Lower lobe of right lung (tissue), 2 donors: ENCODE measurements at regions not wholly inside any gene's neighbourhood (a gene's known extent, or its start where the extent isn't known, plus 50 kb on each side); places are given as distances from the start of the nearest gene placed in this dataset.
A peak's percentile ranks its signal among the peaks of the same experiment; 100 is the strongest.

Source experiments
- ATAC-seq, 2 donors: fragments of 200-7000 bp; cut with Tn5 transposase; one replicate each; pipeline ENCODE4 v1.9.1; 2020 to 2022; ENCODE audit warnings: mild to moderate bottlenecking in 2 of 2, moderate library complexity in 2 of 2
- DNase-seq: peaks from one replicate; pipeline ENCODE4 v3.0.0-alpha.2; 2020
- H3K27ac ChIP-seq: fragments of 200-600 bp; one replicate; pipeline ENCODE4 v1.8.0; 2022
- H3K27me3 ChIP-seq: fragments of 200-600 bp; one replicate; pipeline ENCODE4 v1.8.0; 2022; ENCODE audit warnings: low read depth
- H3K36me3 ChIP-seq: fragments of 200-600 bp; one replicate; pipeline ENCODE4 v1.8.0; 2022; ENCODE audit warnings: mild to moderate bottlenecking
- H3K4me1 ChIP-seq: fragments of 200-600 bp; one replicate; pipeline ENCODE4 v1.8.0; 2022
- H3K4me3 ChIP-seq: fragments of 200-600 bp; one replicate; pipeline ENCODE4 v1.8.0; 2022; ENCODE audit warnings: mild to moderate bottlenecking
- H3K9me3 ChIP-seq: fragments of 200-600 bp; one replicate; pipeline ENCODE4 v1.8.0; 2022
- intact Hi-C: fragments of 100-400 bp; cut with DNase I; formaldehyde crosslinking; loops from one replicate; pipeline ENCODE4 v1.11.0; 2022
- TF ChIP-seq, protein P1 (sequence below): fragments of 200-600 bp; IDR thresholded peaks from one replicate; pipeline ENCODE4 v1.8.0; 2022; ENCODE audit warnings: antibody characterized with exemption, mild to moderate bottlenecking
- donor health status: DM: no; HTN: yes; CAD: no; lungs with severe emphysema.

DNA sequence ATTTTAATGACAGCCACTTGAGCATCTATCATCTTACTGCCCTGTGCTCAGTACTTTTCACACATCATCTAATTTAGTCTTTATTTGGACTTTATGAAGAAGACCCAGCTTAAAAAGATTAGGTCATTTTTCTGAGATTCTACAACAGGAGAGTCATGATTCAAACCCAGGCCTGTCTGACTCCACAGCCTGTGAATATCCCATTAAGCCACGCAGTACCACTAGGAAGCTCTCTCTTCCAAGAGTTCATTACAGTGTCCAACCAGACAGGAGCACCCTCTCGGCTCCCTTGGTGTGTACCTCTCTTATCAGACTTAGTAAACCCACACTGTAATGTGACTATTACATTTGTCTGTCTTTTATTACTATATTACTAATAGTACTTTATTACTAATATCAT is 332.8 kb downstream of the DHX15 start:
- Histone ChIP-seq H3K9me3 (no peaks in the 10 kb centered on the region), H3K36me3 (no peaks in the 10 kb centered on the region), H3K27me3 (no peaks in the 10 kb centered on the region), H3K4me3 (no peak overlapping the region), H3K4me1 (no peaks in the 10 kb centered on the region), H3K27ac (no peak overlapping the region)
- TF ChIP-seq, protein P1, sequence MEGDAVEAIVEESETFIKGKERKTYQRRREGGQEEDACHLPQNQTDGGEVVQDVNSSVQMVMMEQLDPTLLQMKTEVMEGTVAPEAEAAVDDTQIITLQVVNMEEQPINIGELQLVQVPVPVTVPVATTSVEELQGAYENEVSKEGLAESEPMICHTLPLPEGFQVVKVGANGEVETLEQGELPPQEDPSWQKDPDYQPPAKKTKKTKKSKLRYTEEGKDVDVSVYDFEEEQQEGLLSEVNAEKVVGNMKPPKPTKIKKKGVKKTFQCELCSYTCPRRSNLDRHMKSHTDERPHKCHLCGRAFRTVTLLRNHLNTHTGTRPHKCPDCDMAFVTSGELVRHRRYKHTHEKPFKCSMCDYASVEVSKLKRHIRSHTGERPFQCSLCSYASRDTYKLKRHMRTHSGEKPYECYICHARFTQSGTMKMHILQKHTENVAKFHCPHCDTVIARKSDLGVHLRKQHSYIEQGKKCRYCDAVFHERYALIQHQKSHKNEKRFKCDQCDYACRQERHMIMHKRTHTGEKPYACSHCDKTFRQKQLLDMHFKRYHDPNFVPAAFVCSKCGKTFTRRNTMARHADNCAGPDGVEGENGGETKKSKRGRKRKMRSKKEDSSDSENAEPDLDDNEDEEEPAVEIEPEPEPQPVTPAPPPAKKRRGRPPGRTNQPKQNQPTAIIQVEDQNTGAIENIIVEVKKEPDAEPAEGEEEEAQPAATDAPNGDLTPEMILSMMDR, result no peak
- DNase-seq (no peak), ATAC-seq (no peak)
- intact Hi-C loops, result no loop called here

DNA sequence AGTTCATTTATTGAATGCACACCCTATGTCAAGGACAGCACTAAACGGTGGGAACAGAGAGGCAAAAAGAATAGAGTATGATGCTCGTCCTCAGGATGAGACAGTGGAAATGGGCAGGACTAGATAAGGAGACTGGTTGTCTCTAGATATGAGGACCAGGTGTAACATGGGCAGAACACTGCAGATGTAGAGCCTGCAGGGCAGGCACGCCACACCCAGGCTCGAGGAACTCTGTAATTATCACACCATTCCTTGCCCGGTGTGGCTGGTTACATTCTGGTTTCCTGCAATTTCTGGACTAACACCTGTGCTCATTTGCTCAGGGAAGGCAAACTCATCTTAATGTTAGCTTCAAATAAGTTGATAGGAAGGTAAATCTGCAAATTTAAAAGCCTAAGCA is 334.4 kb downstream of the DHX15 start:
- intact Hi-C loops, result no loop called here
- DNase-seq, result no peak
- Histone ChIP-seq H3K36me3 (no peaks in the 10 kb centered on the region), H3K27me3 (no peaks in the 10 kb centered on the region), H3K27ac (no peak overlapping the region), H3K9me3 (no peaks in the 10 kb centered on the region), H3K4me3 (no peak overlapping the region), H3K4me1 (no peaks in the 10 kb centered on the region)
- ATAC-seq, result no peak
- TF ChIP-seq, protein P1, result no peak

DNA sequence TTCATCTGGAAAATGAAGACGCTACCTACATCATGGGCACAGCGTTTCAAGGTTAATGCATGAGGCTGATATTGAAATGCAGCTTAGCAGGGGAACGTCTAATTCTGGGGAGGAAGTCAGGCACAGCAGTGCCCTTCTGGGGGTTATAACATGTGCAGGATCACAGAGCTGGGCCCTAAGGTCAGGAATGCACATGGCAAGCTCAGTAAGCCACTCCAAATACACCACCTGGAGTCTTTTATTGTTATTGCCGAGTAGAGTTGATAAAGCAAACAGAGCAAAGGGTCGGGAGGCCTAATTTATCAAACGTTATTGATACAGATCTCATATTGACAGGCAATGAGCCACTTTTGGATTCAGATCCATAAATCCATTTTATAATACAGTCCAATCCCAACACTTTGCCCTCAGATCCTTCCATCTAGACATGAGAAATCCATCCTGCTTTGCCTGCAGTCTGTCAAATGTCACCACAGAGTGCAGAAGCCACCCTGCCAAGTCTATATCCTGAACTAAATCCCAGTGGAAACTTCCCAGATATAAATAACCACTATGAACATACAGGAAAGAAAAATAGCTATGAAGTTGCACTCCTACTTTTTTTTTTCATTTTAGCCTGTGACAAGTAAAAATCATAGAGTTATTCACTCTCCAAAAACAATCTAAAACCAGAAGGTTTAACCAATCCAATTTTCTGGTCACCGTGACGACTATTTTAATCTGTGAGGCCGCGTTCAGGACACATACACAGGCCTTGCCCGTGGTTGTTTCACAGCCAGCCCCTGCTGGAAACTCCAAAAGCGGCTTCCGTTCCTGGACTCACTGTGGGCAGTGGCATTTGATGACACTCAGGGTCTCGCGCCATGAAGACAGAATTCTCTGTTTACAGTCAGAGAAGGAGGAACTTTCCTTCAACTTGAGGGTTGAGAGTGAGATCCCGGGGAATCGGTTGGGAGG is 335.4 kb downstream of the DHX15 start:
- H3K36me3 ChIP-seq, result no peaks in the 10 kb centered on the region
- H3K27ac ChIP-seq, result no peak overlapping the region
- ATAC-seq (no peak), DNase-seq (no peak)
- intact Hi-C loops, result no loop called here
- TF ChIP-seq, protein P1, result no peak
- no peaks in the 10 kb centered on the region for H3K9me3 ChIP-seq
- H3K4me3 ChIP-seq, result no peak overlapping the region
- H3K4me1 ChIP-seq, result no peaks in the 10 kb centered on the region
- H3K27me3 ChIP-seq, result no peaks in the 10 kb centered on the region

- no peak overlapping the region for H3K27ac ChIP-seq
- ATAC-seq (no peak), DNase-seq (no peak)
- H3K4me1 ChIP-seq, result no peaks in the 10 kb centered on the region
- no peaks in the 10 kb centered on the region for H3K36me3 ChIP-seq
- no peaks in the 10 kb centered on the region for H3K27me3 ChIP-seq
- TF ChIP-seq, protein P1, result no peak
- intact Hi-C loops, result no loop called here
- no peak overlapping the region for H3K4me3 ChIP-seq
- no peaks in the 10 kb centered on the region for H3K9me3 ChIP-seq
Measured at GRCh38 chr4:24245491-24245820, 338.9 kb downstream of the DHX15 start.

- H3K9me3 ChIP-seq, result no peaks in the 10 kb centered on the region
- H3K27ac ChIP-seq, result no peak overlapping the region
- ATAC-seq (peak; percentile 36 to 55), DNase-seq (no peak)
- intact Hi-C loops, result no loop called here
- TF ChIP-seq, protein P1, result no peak
- H3K27me3 ChIP-seq, result no peaks in the 10 kb centered on the region
- H3K4me3 ChIP-seq, result no peak overlapping the region
- no peaks in the 10 kb centered on the region for H3K4me1 ChIP-seq
- H3K36me3 ChIP-seq, result no peaks in the 10 kb centered on the region
Measured at GRCh38 chr4:24244663-24245490, 339.5 kb downstream of the DHX15 start.
